ENCODE measurements at regions not wholly inside any gene's neighbourhood (a gene's known extent, or its start where the extent isn't known, plus 50 kb on each side); places are given as distances from the start of the nearest gene placed in this dataset.

GRCh38 chr1:79161077-79161476 is 154.5 kb upstream of the ADGRL4 start:
- Histone ChIP-seq H3K36me3 (ENCODE audit: control insufficient read depth in 2 of 3, insufficient read depth in 3 of 3, low read length in 3 of 3) (no peaks in the 10 kb centered on the region), H3K9me3 (ENCODE audit: control insufficient read depth in 2 of 3, insufficient read depth in 1 of 3, low read length in 3 of 3) (no peaks in the 10 kb centered on the region), H3K4me1 (ENCODE audit: control insufficient read depth in 2 of 3, insufficient read depth in 2 of 3, low read depth in 1 of 3, low read length in 3 of 3) (no peaks in the 10 kb centered on the region), H3K27me3 (ENCODE audit: control insufficient read depth, insufficient read depth, low read length) (no peaks in the 10 kb centered on the region), H3K4me3 (ENCODE audit: low read length in 3 of 3) (no peak overlapping the region), H3K27ac (ENCODE audit: low read depth in 2 of 2, low read length in 2 of 2) (no peak overlapping the region), H3K9ac (ENCODE audit: low read length in 3 of 3) (no peak overlapping the region)
- no peak for FAIRE-seq
- DNase-seq: no peak
- intact Hi-C loops (cut with DNase I): no loop called here
- TF ChIP-seq CTCF (IDR thresholded peaks at IDR 0.05; ENCODE audit: borderline replicate concordance, extremely low read depth, insufficient read depth): no peak

- Histone ChIP-seq H3K27ac (ENCODE audit: low read depth in 2 of 2, low read length in 2 of 2) (no peak overlapping the region), H3K4me1 (ENCODE audit: control insufficient read depth in 2 of 3, insufficient read depth in 2 of 3, low read depth in 1 of 3, low read length in 3 of 3) (no peaks in the 10 kb centered on the region), H3K4me3 (ENCODE audit: low read length in 3 of 3) (no peak overlapping the region), H3K9ac (ENCODE audit: low read length in 3 of 3) (no peak overlapping the region), H3K9me3 (ENCODE audit: control insufficient read depth in 2 of 3, insufficient read depth in 1 of 3, low read length in 3 of 3) (no peaks in the 10 kb centered on the region), H3K27me3 (ENCODE audit: control insufficient read depth, insufficient read depth, low read length) (no peaks in the 10 kb centered on the region), H3K36me3 (ENCODE audit: control insufficient read depth in 2 of 3, insufficient read depth in 3 of 3, low read length in 3 of 3) (no peaks in the 10 kb centered on the region)
- intact Hi-C loops (cut with DNase I): no loop called here
- DNase-seq (no peak), FAIRE-seq (no peak)
- no peak for TF ChIP-seq CTCF (IDR thresholded peaks at IDR 0.05; ENCODE audit: borderline replicate concordance, extremely low read depth, insufficient read depth)
Observed at GRCh38 chr1:79155991-79156390, 149.5 kb upstream of the ADGRL4 start.

- peak in 1 of 5 donors; percentile 14 for DNase-seq
- FAIRE-seq: no peak
- no peaks in the 10 kb centered on the region for H3K4me1 ChIP-seq (ENCODE audit: control insufficient read depth in 2 of 3, insufficient read depth in 2 of 3, low read depth in 1 of 3, low read length in 3 of 3)
- no peaks in the 10 kb centered on the region for H3K27me3 ChIP-seq (ENCODE audit: control insufficient read depth, insufficient read depth, low read length)
- TF ChIP-seq CTCF (IDR thresholded peaks at IDR 0.05; ENCODE audit: borderline replicate concordance, extremely low read depth, insufficient read depth): no peak
- intact Hi-C loops (cut with DNase I): no loop called here
- no peaks in the 10 kb centered on the region for H3K9me3 ChIP-seq (ENCODE audit: control insufficient read depth in 2 of 3, insufficient read depth in 1 of 3, low read length in 3 of 3)
- no peak overlapping the region for H3K9ac ChIP-seq (ENCODE audit: low read length in 3 of 3)
- no peak overlapping the region for H3K27ac ChIP-seq (ENCODE audit: low read depth in 2 of 2, low read length in 2 of 2)
- no peak overlapping the region for H3K4me3 ChIP-seq (ENCODE audit: low read length in 3 of 3)
- no peaks in the 10 kb centered on the region for H3K36me3 ChIP-seq (ENCODE audit: control insufficient read depth in 2 of 3, insufficient read depth in 3 of 3, low read length in 3 of 3)
Observed at GRCh38 chr1:79151006-79151796, 144.7 kb upstream of the ADGRL4 start.

Data from kidney (tissue), 13 donors.